NK-92 treated with Interleukin-12 subunit alpha and Interleukin-12 subunit beta, amount 100 ng/mL, for 24 hours (cell line): ENCODE measurements at regions not wholly inside any gene's neighbourhood (a gene's known extent, or its start where the extent isn't known, plus 50 kb on each side); places are given as distances from the start of the nearest gene placed in this dataset.

Experiments
- DNase-seq: peaks from one replicate; lab custom pipeline; 2025; lab: John Stamatoyannopoulos, UW

GRCh38 chr2:18423636-18424035 is 136.8 kb downstream of the RDH14 start:
- DNase-seq: no peak

- no peak for DNase-seq
Measured at GRCh38 chr2:18422432-18423165, 137.9 kb downstream of the RDH14 start.

GRCh38 chr2:18413676-18414396 is 146.6 kb downstream of the RDH14 start:
- no peak for DNase-seq

GRCh38 chr2:18412980-18413675 is 147.3 kb downstream of the RDH14 start:
- DNase-seq: no peak

- no peak for DNase-seq
Measured at GRCh38 chr2:18411626-18412025, 148.8 kb downstream of the RDH14 start.

- no peak for DNase-seq
Measured at GRCh38 chr2:18410543-18410942, 149.9 kb downstream of the RDH14 start.

- DNase-seq: no peak
Measured at GRCh38 chr2:18408638-18409037, 151.8 kb downstream of the RDH14 start.

- no peak for DNase-seq
Measured at GRCh38 chr2:18406219-18406618, 154.2 kb downstream of the RDH14 start.

- no peak for DNase-seq
Measured at GRCh38 chr2:18404708-18405107, 155.7 kb downstream of the RDH14 start.

GRCh38 chr2:18403921-18404522 is 156.4 kb downstream of the RDH14 start:
- no peak for DNase-seq

- no peak for DNase-seq
Measured at GRCh38 chr2:18402831-18403230, 157.6 kb downstream of the RDH14 start.

GRCh38 chr2:18401471-18401870 is 159.0 kb downstream of the RDH14 start:
- no peak for DNase-seq

GRCh38 chr2:18399601-18400000 is 160.9 kb downstream of the RDH14 start:
- DNase-seq: no peak

- DNase-seq: no peak
Measured at GRCh38 chr2:18398833-18399232, 161.6 kb downstream of the RDH14 start.

GRCh38 chr2:18396329-18397010 is 164.0 kb downstream of the RDH14 start:
- DNase-seq: no peak

- no peak for DNase-seq
Measured at GRCh38 chr2:18395555-18395954, 164.9 kb downstream of the RDH14 start.

- DNase-seq: peak; percentile 7
Measured at GRCh38 chr2:18387441-18388206, 172.8 kb downstream of the RDH14 start.

- DNase-seq: no peak
Measured at GRCh38 chr2:18384242-18384641, 176.2 kb downstream of the RDH14 start.

GRCh38 chr2:18381386-18381785 is 179.1 kb downstream of the RDH14 start:
- no peak for DNase-seq

GRCh38 chr2:18380321-18380720 is 180.1 kb downstream of the RDH14 start:
- no peak for DNase-seq

GRCh38 chr2:18379870-18380269 is 180.6 kb downstream of the RDH14 start:
- no peak for DNase-seq
